Gastrocnemius medialis (tissue), 4 donors: ENCODE measurements at regions not wholly inside any gene's neighbourhood (a gene's known extent, or its start where the extent isn't known, plus 50 kb on each side); places are given as distances from the start of the nearest gene placed in this dataset.

Experiments
- POLR2A ChIP-seq, 2 donors: fragments of 450-650 bp; IDR thresholded peaks; one replicate each; pipeline ENCODE4 v1.6.1; 2017; ENCODE audit warnings: antibody characterized with exemption in 2 of 2, mild to moderate bottlenecking in 2 of 2, moderate library complexity in 2 of 2
- TF ChIP-seq, protein P1 (sequence below), 5 experiments: fragments of 450-650 bp in 3 of 5; fragments of 200-600 bp in 2 of 5; sonication (generic) in 2 of 5; IDR thresholded peaks in 4 of 5; conservative IDR thresholded peaks in 1 of 5; 1 replicate in 4 of 5; 2 replicates in 1 of 5; pipeline ENCODE4 v1.5.1; 2016 to 2019; ENCODE audit warnings: antibody characterized with exemption in 5 of 5, mild to moderate bottlenecking in 3 of 5, moderate library complexity in 3 of 5

GRCh38 chr2:239570971-239571520 lies 170.2 kb upstream of the HDAC4 start:
- TF ChIP-seq, protein P1, sequence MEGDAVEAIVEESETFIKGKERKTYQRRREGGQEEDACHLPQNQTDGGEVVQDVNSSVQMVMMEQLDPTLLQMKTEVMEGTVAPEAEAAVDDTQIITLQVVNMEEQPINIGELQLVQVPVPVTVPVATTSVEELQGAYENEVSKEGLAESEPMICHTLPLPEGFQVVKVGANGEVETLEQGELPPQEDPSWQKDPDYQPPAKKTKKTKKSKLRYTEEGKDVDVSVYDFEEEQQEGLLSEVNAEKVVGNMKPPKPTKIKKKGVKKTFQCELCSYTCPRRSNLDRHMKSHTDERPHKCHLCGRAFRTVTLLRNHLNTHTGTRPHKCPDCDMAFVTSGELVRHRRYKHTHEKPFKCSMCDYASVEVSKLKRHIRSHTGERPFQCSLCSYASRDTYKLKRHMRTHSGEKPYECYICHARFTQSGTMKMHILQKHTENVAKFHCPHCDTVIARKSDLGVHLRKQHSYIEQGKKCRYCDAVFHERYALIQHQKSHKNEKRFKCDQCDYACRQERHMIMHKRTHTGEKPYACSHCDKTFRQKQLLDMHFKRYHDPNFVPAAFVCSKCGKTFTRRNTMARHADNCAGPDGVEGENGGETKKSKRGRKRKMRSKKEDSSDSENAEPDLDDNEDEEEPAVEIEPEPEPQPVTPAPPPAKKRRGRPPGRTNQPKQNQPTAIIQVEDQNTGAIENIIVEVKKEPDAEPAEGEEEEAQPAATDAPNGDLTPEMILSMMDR (IDR thresholded peaks at IDR 0.05 in 4 of 5, conservative IDR thresholded peaks at IDR 0.05 in 1 of 5), result no peak
- no peak for TF ChIP-seq POLR2A (IDR thresholded peaks at IDR 0.05)
